ENCODE measurements at regions not wholly inside any gene's neighbourhood (a gene's known extent, or its start where the extent isn't known, plus 50 kb on each side); places are given as distances from the start of the nearest gene placed in this dataset.

GRCh38 chr2:8480915-8481314 is 200.9 kb upstream of the ID2 start:
- TF ChIP-seq CTCF (IDR thresholded peaks at IDR 0.05) (no peak), POLR2A (IDR thresholded peaks at IDR 0.05) (no peak)
